WTC11 (cell line): ENCODE measurements at regions not wholly inside any gene's neighbourhood (a gene's known extent, or its start where the extent isn't known, plus 50 kb on each side); places are given as distances from the start of the nearest gene placed in this dataset.
"Not testable (repeated sequence)": the region's sequence is repeated elsewhere in the genome, so short reads cannot be mapped to it uniquely, and the experiment has no call there.

Experiments
- CREB1 ChIP-seq: sonication (generic); formaldehyde crosslinking; IDR thresholded peaks from 2 replicates; pipeline ENCODE4 v1.8.0; 2023; ENCODE audit warnings: mild to moderate bottlenecking, missing genetic modification reagents
- CTCF ChIP-seq: fragments of 200-600 bp; IDR thresholded peaks from 2 replicates; pipeline ENCODE4 v1.8.0; 2022; ENCODE audit warnings: antibody characterized with exemption
- ZNF232 ChIP-seq: sonication (generic); formaldehyde crosslinking; IDR thresholded peaks from 2 replicates; pipeline ENCODE4 v1.8.0; 2022; ENCODE audit warnings: mild to moderate bottlenecking, missing genetic modification reagents

DNA sequence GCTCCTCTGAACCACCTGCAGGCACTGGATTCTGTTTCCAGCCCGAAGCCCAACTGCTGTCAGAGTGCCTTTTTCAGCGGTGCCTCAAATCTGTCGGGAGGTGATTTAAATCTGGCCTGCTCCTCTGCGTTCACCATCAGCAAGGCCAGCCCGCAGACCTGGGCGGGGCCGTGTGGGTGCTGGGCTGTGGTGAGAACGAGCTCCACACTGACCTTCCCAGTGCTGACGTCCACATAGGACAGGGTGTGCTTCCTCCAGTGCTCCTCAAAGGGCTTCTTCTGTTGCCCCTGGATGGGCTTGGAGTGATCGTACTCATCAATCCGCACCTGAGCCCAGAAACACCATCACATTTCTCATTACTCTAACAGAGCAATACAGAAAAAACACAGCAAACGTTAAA lies 56.9 kb upstream of the TNK2 start:
- TF ChIP-seq ZNF232 (CRISPR knock-in tag); CTCF; CREB1 (CRISPR knock-in tag): not testable (repeated sequence)
